Posterior cingulate gyrus (tissue), 11 donors: ENCODE measurements at regions not wholly inside any gene's neighbourhood (a gene's known extent, or its start where the extent isn't known, plus 50 kb on each side); places are given as distances from the start of the nearest gene placed in this dataset.

Experiments
- DNase-seq, 10 donors: peaks; one replicate each; pipeline versions ENCODE4 v3.0.0 to v3.0.0-alpha.2; 2020 to 2021; ENCODE audit warnings: mixed read lengths in 3 of 10
- intact Hi-C: fragments of 100-400 bp; cut with DNase I; formaldehyde crosslinking; loops from one replicate; pipeline ENCODE4 v1.15.1; 2023

DNA sequence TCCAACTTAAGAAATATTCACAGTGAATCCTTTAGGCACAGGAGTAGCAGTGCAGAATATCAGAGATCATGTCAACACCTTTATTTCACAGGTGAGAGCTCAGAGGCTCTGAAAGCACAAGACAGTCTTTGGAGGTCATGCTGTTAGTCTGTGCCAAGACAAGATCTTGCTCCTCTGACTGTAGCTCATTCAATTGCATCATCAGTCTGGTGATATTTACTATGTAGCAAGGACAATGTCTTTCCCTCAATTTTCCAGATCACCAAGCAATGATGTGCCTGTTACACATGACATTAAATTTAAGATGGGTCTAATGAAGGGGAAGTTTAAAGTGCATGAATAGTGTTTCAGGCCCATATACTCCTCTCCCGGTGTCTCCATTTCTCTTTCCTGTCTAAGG is 277.5 kb downstream of the IL15 start:
- no peak for DNase-seq
- intact Hi-C loops: no loop called here

DNA sequence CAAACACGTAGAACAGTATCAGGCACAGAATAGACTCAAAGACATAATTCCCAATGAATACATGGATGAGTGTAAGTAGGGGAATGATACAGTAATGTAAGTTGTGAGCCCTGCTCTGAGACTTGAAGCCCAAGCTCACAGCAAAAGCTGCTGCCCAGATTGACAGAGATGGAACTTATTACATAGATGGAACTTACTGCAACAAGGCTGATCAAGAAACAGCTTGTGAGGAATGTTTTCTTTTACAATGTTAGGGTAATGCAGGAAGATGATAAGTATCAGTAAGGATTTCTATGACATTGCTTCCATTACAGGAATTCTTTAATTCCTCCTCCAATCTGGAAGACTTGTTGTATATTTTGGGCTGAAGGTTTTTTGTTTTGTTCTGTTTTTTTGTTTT is 278.4 kb downstream of the IL15 start:
- intact Hi-C loops: no loop called here
- DNase-seq: no peak

DNA sequence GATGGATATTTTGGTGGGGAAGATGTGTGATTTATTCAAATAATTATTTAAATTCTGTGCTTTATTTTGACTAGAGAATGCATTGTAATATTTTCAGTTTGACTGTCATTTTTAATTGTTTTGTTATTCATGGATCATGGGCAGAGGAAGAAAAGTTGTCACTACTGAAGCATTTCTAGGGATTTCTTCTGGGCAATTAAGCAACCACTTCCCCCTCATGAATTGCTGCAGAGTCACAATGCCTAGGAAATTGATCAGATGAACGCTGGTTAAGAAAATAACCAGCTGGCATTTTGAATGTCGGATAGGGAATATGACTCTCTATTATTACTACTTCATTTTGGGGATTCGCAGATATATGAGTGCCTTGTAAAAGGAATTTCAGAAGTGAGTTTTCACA is 283.3 kb downstream of the IL15 start:
- no peak for DNase-seq
- intact Hi-C loops: no loop called here

DNA sequence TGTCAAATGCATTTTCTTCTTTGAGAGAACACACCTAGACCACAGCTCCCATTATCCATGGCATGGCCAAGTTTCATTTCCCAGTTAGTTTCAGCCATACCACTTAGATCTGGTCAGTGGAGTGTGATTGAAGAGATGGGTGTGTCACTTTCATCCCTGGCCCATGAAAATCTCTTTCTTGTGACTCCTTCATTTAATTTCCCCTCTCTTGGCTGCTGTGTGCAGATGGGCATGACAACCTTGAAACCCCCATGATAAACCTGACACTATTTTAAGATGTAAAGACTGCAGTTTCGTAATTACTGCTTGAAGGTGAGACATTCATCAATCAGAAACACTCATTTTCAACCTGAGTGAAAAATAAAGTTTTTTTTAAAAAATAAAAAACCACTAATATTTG is 284.9 kb downstream of the IL15 start:
- DNase-seq: no peak
- intact Hi-C loops: no loop called here

DNA sequence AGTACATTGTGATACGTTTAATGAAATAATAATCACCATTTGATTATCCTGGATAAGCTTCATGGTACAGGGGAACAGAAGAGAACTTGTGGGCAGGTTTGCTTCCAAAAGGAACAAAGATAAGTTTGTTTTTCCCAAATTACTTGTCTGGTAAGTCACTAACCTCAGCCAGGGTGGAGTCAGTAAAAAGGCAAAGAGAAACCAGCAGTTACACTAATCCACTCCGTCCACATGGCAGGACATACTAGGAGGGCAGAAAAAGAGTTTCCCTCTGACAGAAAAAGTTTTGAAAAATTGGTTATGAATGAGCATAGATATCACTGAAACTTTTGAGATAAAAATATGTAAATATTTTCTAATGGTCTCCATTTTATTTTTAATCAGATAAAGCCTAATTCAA is 285.9 kb downstream of the IL15 start:
- no peak for DNase-seq
- intact Hi-C loops: no loop called here

DNA sequence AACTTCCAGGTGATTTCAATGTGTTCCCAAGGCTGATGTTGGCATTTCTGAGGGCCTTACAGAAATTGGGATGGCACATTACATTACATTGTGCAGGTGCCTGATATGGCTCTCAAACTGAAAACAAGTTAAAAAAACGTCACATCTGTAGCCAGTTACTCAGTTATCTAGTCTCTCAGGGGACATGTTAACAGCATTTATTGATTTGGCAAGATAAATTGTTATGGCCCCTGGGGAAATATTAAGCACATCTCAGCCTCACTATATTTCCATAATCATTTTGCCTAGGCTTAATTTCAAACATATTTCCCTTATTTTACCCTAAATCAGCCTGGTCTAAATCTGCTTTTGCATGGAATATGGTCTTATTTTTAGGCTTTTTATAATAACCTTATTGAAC is 290.0 kb downstream of the IL15 start:
- intact Hi-C loops: no loop called here
- no peak for DNase-seq

DNA sequence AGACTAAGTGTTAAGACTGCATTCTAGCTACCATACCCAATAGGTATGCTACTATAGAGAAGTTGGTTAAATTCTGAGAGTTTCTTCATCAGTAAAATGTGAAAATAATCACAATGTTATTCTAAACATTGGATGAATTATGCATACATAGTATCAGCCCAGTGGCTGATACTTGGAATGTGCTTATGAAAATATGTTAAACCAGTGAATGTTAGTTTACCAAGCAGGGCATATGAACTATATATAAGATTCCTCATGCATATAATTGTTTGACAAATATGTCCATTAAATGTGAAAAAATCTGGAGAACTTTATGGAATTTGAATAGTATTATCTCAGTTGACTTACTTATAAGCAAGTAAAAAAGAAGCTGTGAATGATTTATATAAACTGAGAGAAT is 296.1 kb downstream of the IL15 start:
- intact Hi-C loops: no loop called here

DNA sequence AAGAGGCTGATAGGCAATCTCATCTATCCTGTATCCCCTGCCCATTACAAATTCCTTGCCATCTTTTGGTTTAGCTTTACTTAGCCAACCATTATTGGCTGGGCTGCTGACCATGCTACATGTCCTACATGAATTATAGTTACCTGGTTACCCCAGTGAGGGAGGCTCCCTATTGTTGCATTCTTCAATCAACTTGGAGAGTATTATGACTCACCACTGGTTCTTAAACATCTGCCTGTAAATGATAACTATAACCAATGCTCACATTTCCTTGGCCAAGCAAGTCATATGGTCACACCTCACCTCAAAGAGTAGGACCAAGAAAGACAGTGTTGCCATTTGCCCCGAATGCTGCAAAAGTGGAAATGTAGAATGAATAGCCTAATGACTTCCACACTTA is 297.6 kb downstream of the IL15 start:
- intact Hi-C loops: no loop called here
- DNase-seq: no peak

More for the DNA sequence above, 296.1 kb downstream of the IL15 start:
- DNase-seq: no peak

DNA sequence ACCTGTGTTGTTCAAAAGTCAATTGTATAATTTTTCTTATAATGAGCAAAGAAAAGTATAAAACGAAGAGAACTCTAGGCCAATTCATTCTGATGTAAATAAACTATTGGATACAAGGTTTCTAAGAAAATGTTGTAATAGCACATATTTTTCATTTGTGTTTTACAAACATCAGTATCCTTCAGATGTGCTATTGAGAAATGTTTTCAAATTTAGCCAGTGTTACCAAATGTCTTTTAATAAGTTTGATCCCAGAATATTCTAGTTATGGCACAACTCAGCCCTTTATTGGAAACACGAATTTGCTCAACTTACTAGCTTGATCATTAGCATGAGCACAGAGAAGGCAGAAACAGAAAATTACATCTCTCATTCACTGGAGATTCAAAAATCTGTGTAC is 319.3 kb downstream of the IL15 start:
- intact Hi-C loops: no loop called here
- DNase-seq: no peak

DNA sequence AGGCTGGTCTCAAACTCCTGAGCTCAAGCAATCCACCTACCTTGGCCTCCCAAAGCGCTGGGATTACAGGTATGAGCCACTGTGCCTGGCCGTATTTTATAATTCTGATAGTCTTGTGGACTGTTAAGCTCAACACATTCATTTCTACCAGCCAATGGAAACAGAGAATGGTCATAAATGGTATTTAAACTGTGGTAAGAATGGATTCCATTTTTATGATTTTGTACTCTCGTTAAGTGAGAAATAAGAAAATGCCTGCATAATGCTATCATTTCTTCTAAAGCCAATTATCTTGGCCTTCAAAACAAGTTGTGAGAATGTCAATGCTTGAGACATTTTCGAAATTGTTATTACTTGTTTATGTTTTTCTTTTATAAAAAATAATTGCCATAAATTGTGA is 321.0 kb downstream of the IL15 start:
- intact Hi-C loops: no loop called here
- DNase-seq: no peak

DNA sequence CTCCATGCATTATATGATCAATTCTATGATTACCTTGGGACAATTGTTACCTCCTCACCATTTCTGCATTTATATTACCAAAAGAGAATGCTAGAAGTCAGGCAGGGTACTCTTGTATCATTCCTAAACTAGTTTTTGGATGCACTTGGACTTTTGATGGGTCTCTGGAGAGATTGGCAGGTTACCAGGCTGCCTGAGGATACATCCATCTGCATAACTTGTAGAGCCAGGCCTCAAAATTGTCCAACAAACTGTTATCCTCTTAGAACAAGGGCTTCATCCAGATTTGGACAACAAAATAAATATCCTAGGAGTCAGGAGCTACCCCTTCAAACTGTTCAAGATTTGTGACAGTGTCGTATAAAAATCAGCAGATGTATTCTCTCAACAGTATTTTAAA is 326.1 kb downstream of the IL15 start:
- no peak for DNase-seq
- intact Hi-C loops: no loop called here

DNA sequence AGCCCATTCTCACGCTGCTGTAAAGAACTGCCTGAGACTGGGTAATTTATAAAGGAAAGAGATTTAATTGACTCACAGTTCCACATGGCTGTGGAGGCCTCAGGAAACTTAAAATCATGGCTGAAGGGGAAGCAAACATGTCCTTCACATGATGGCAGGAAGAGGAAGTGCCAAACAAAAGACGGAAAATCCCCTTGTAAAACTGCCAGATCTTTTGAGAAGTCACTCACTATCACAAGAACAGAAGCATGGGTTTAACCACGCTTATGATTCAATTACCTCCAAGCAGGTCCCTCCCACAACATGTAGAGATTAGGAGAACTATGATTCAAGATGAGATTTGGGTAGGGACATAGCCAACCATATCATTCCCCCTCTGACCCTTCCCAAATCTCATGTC is 335.5 kb downstream of the IL15 start:
- no peak for DNase-seq
- intact Hi-C loops: no loop called here

DNA sequence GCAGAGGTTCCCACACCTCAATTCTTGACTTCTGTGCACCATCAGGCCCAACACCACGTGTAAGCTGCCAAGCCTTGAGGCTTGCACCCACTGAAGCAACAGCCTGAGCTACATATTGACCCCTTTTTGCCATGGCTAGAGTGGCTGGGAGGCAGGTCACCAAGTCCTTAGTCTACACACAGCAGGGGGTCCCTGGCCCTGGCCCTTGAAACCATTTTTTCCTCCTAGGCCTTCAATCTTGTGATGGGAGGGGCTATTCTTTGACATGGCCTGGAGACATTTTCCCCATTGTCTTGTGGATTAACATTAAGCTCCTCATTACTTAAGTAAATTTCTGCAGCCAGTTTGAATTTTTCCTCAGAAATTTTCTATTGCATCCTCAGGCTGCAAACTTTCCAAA is 336.6 kb downstream of the IL15 start:
- intact Hi-C loops: no loop called here

More for the DNA sequence above, 336.6 kb downstream of the IL15 start:
- no peak for DNase-seq
